Progenitor cell of endocrine pancreas (in vitro differentiated cells): ENCODE measurements at regions not wholly inside any gene's neighbourhood (a gene's known extent, or its start where the extent isn't known, plus 50 kb on each side); places are given as distances from the start of the nearest gene placed in this dataset.

Experiments
- DNase-seq: peaks from one replicate; pipeline ENCODE4 v3.0.0; 2021; ENCODE audit warnings: low spot score; ENCODE audit not compliant: unreplicated experiment
- H3K27ac Mint-ChIP-seq: 2 replicates; pipeline ENCODE4 v1.8.0; 2021; ENCODE audit warnings: mild to moderate bottlenecking, moderate library complexity, mixed read lengths
- H3K27me3 Mint-ChIP-seq: 2 replicates; pipeline ENCODE4 v1.8.0; 2021; ENCODE audit warnings: mixed read lengths
- H3K36me3 Mint-ChIP-seq: 2 replicates; pipeline ENCODE4 v1.8.0; 2022; ENCODE audit warnings: mixed read lengths; ENCODE audit not compliant: insufficient read depth
- H3K4me1 Mint-ChIP-seq: 2 replicates; pipeline ENCODE4 v1.8.0; 2021; ENCODE audit warnings: low read depth, mixed read lengths
- H3K4me3 Mint-ChIP-seq: 2 replicates; pipeline ENCODE4 v1.8.0; 2021; ENCODE audit warnings: low read depth, mild to moderate bottlenecking, moderate library complexity, mixed read lengths
- H3K9me3 Mint-ChIP-seq: 2 replicates; pipeline ENCODE4 v1.8.0; 2021; ENCODE audit warnings: low read depth, mixed read lengths
- CTCF ChIP-seq: fragments of 200-600 bp; sonication (generic); IDR thresholded peaks from one replicate; pipeline ENCODE4 v1.5.0; 2021; ENCODE audit warnings: antibody characterized with exemption, mild to moderate bottlenecking; ENCODE audit not compliant: unreplicated experiment

DNA sequence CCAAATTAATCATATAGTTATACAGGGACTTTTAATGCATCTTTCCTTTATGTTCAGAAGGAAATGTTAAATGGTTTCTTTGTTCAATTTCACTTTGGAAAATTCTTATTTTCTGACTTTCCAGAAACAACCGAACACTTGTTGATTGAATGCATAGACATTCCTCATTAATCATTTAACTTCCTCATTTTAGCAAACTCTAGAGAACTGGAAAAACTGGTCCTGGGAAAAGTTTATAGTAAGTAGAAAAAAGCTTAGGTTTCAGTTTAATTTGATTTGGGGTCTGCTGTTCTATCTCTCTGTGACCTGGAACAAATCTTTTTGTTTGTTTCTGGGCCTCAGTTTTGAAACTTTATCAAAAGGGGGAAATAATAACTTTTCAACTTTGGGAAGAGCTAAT lies 320.4 kb downstream of the CMPK2 start:
- Mint-ChIP-seq H3K4me1 (peaks cover 9% of the 10 kb centered on the region), H3K36me3 (peaks cover 12% of the 10 kb centered on the region), H3K4me3 (no peak overlapping the region), H3K9me3 (peaks cover 15% of the 10 kb centered on the region), H3K27ac (peak overlapping the region; percentile 53), H3K27me3 (no peaks in the 10 kb centered on the region)
- no peak for TF ChIP-seq CTCF
- no peak for DNase-seq

- Mint-ChIP-seq H3K4me1 (peaks cover 9% of the 10 kb centered on the region), H3K36me3 (peaks cover 13% of the 10 kb centered on the region), H3K4me3 (no peak overlapping the region), H3K27ac (peak overlapping the region; percentile 53), H3K9me3 (peaks cover 18% of the 10 kb centered on the region), H3K27me3 (no peaks in the 10 kb centered on the region)
- DNase-seq: no peak
- TF ChIP-seq CTCF: no peak
Observed at GRCh38 chr2:6545795-6546194, 319.9 kb downstream of the CMPK2 start.

DNA sequence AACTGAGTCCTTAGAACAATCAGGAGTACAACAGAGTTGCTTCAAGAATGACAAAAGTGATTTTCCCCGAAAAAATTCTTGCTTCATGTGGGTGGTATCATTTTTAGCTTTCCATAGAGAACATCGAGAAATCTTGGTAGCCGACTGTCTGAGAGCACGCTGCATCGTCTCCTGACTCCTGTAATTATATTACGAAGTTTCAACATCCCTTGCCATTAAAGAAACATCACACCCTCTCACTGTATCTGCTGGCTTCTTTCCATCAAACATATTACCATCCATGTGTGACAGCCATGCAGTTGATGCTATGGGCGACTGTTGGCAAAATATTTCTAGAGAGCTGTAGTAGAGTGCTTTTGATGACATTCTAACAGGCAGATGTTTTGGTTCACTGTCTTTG lies 311.2 kb downstream of the CMPK2 start:
- no peak for DNase-seq
- Mint-ChIP-seq H3K9me3 (peaks cover 14% of the 10 kb centered on the region), H3K4me3 (no peak overlapping the region), H3K27me3 (no peaks in the 10 kb centered on the region), H3K36me3 (peaks cover 6% of the 10 kb centered on the region), H3K27ac (no peak overlapping the region), H3K4me1 (peaks cover 14% of the 10 kb centered on the region)
- no peak for TF ChIP-seq CTCF

DNA sequence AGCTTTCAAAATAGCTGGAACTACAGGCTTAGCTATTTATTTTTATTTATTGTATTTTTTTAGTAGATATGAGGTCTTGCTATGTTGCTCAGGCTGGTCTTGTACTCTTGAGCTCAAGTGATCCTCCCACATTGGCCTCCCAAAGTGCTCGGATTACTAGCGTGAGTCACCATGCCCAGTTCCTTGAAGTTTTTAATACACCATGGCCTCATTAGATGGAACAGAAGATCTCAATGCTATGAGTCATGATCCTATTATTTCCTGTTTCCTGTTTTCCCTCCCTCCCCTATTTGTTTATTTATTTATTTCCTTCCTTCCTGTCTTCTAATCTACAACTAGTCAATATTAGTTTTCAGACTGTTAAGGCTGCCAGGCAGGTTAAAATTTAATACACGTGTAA lies 309.0 kb downstream of the CMPK2 start:
- H3K4me3 Mint-ChIP-seq: no peak overlapping the region
- peaks cover 20% of the 10 kb centered on the region for H3K4me1 Mint-ChIP-seq
- peaks cover 8% of the 10 kb centered on the region for H3K9me3 Mint-ChIP-seq
- no peak for TF ChIP-seq CTCF
- H3K27me3 Mint-ChIP-seq: no peaks in the 10 kb centered on the region
- peaks cover 2% of the 10 kb centered on the region for H3K36me3 Mint-ChIP-seq
- no peak for DNase-seq
- peak overlapping the region; percentile 17 for H3K27ac Mint-ChIP-seq

DNA sequence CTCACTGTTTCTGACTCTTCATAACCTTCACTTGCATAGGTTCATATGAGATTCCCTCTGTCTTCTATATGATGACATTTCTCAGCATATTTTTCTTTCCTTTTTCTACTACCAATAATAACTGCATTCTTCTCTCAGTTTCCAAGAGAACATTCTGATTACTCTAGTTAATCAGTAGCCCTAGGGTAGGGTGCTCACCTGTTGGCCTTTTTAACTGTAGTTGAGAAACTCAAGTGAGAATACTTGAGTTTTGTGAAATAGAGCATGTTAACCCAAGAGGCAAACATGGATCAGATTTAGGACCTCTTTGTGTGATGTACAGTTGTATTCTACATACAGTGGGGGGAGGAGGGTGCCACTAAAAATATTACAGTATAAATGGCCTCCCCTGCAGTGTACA lies 308.0 kb downstream of the CMPK2 start:
- Mint-ChIP-seq H3K27ac (peak overlapping the region; percentile 18), H3K36me3 (peaks cover 2% of the 10 kb centered on the region), H3K9me3 (peaks cover 3% of the 10 kb centered on the region), H3K4me1 (peaks cover 30% of the 10 kb centered on the region), H3K4me3 (no peak overlapping the region), H3K27me3 (no peaks in the 10 kb centered on the region)
- no peak for TF ChIP-seq CTCF
- DNase-seq: no peak
